DMS153 treated with DMSO at 0.1 percent for 48 hours (cell line): ENCODE measurements at regions not wholly inside any gene's neighbourhood (a gene's known extent, or its start where the extent isn't known, plus 50 kb on each side); places are given as distances from the start of the nearest gene placed in this dataset.

Experiments used
- DNase-seq: peaks from one replicate; lab custom pipeline; 2025; ENCODE audit not compliant: unreplicated experiment; lab: John Stamatoyannopoulos, UW

DNA sequence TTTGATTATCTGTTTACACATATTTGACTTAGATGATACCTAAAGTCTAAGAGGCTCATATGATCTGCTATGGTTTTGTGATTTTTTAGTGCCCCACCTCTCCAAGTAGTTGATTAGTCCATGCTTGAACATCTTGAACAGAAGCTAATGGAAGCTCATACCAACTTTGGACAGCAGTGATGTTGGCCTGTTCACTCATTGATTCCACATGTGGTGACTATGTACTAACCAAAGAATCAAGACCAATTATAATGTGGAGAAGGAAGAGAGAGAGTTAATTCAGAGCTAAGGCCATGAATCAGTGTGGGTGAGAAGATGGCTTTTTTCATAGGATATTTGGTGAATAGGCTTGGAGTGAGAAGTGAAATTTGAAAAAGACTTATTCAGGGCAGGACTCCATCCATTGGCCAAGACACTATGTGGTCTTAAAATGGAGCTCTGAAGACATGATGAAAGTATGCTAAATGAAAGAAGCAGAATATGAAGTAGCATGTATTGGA is 178.3 kb upstream of the TWIST2 start:
- no peak for DNase-seq

DNA sequence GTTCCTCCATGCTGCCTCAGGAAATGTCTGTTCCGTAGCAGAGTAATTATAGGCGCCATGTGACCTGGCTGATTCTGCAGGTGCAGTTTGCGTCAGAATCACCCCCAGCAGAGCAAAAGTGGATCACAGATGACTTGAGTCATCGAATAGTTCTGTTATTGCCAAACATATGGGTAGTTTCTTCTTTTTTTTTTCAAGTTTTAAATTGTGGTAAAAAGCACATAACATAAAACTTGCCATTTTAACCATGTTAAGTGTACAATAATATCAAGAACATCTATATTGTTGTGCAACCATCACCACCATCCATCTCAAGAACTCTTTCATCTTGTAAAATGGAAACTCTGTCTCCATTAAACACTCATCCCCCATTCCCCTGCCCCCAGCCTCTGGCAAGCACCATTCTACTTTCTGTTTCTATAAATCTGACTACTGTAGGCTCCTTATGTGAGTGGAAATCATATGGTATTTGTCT is 177.7 kb upstream of the TWIST2 start:
- DNase-seq, result no peak

GRCh38 chr2:238682536-238682935 is 165.3 kb upstream of the TWIST2 start:
- no peak for DNase-seq

GRCh38 chr2:238684362-238685326 is 163.2 kb upstream of the TWIST2 start:
- no peak for DNase-seq

DNA sequence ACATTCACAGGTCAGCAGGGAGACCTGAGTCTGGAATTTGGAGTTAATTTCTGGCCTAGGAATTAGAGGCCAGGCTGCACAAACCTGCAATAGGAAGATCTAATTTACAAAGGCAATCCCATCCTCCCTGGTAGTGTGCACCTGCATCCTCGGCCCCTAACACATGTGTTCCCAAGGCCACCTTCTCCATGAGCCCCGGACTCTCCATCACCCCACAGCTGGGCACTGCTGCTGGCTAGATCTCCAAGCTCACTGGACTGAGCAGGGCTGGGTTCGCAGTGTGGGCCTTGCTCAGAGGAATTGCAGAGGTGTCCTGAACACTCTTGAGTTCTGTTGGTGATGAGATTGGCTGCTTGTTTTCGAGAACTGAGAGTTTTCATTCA is 162.6 kb upstream of the TWIST2 start:
- DNase-seq, result no peak

- no peak for DNase-seq
These were observed 162.2 kb upstream of the TWIST2 start for GRCh38 chr2:238685713-238686112.

GRCh38 chr2:238686223-238686622 is 161.7 kb upstream of the TWIST2 start:
- DNase-seq, result no peak

- no peak for DNase-seq
These were observed 159.4 kb upstream of the TWIST2 start for GRCh38 chr2:238688193-238689153.

DNA sequence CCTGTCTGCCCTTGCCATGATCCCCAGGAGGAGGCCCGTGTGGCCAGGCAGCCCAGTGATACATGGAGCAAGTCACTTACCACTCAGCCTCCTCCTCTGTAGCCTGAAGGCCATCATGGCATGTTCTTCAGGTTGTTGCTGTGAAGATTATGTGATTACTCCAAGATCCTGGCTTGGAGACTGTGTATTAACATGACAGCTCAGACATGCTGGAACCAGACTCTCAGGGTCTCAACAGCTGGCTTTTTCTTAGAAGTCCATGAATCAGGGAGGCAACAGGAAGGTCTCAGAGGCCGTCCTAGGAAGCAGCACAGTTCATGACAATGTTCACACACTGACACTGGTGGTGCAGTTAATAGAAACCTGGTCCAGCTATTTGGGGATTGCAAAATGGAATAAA is 158.6 kb upstream of the TWIST2 start:
- DNase-seq, result no peak

DNA sequence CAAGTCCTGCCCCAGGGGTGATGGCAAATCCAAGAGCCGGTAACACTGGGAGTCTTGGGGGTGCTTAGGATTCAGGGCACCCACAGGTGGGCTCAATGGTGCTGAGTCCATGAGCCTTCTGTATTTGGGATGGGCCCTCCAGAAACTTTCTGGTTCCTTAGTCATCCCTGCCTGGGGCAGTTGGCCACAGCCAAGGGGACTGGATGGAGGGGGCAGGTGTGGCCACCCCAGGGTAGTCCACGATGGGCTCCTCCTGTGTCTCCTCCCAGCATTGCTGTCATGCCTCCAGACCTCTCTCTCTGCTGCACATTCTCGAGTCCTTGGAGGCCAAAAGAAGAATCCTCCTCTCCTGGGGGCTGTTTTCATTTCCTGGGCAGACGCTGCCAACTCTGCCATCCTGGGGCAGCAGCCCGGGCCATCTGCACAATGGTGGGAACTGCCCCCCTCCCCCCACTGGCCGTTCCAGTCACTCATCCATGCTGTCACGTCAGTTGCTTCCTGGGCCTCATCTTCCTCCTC is 158.0 kb upstream of the TWIST2 start:
- no peak for DNase-seq

GRCh38 chr2:238690511-238690910 is 157.4 kb upstream of the TWIST2 start:
- DNase-seq, result no peak

DNA sequence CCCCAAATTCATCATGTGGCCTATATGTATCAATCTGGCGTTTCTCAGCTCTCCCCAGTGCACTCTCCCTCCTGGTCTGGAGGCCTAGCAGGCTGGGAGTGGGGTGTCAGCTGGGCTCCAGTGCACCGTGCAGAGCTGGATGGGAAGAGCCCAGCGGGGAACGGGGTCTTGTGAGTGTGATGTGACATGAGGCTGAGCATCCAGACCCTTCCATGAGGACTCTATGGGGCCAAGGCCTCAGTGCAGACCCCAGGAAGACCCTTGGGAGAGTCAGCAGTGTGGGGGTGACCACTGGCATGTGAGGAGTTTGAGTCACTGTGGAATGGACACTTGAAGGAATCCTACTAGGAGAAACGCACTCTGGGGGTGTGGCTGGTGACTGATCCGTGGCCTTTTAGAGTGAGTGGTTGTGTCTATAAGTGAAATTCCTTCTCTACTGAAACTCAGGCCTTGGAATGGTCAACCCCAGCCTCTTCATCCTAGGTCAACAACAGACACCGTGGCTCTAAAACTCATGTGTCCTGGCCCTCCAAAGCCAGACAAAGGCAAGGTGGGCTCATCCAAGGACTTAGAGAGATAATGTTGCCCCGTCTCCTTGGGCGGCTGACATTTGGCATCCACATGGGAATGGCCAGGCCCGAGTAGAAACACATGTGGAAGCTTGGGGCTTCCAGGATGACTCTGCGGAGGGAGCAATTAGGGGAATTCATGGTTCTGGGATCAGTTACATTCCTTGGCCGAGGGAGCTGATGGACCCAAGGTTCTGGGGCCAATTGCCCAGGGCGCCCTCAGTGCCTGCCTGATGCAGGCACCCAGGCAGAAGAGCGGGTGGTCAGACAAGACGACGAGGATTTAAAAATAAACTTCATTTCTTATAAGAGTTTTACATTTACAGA is 156.0 kb upstream of the TWIST2 start:
- DNase-seq, result no peak

- DNase-seq, result no peak
These were observed 155.3 kb upstream of the TWIST2 start for GRCh38 chr2:238692562-238692961.

DNA sequence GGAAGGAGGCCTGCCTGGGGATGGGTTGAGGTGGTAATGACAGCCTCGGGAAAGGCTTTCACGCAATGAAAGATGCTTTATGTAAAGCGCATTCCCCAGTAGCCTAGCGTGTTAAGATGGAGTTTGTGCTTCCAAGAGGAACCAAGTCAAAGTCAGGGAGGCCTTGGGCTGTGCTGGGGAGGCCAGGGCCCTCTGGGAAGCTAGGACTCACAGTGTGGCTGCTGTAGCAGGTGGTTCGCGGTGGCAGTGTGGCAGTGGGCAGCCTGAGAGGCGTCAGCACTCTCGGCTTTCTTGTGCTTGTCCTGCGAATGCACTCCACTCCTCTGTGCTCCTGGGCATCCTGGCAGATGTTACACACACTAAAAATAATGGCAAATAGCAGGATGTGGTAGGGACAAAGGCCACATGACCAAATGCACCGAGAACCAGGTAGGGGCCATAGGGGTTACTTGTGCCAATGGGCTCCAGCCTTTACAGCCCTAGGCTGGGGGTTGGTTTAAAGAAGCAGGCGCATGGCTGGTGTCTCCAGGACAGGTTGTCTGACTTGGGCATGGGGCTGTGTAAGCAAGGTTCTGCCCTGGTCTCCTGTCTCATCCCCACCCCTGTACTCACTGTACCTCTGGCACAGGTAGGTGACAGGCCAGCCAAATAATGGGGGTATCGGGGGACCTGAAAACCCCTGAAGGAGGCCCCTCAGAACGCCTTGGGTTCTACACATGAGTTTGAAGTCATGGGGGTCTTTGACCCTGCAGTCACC is 154.4 kb upstream of the TWIST2 start:
- no peak for DNase-seq

- no peak for DNase-seq
These were observed 153.6 kb upstream of the TWIST2 start for GRCh38 chr2:238694136-238694755.

- no peak for DNase-seq
These were observed 153.0 kb upstream of the TWIST2 start for GRCh38 chr2:238694922-238695321.

- no peak for DNase-seq
These were observed 152.3 kb upstream of the TWIST2 start for GRCh38 chr2:238695538-238695937.

- DNase-seq, result no peak
These were observed 151.6 kb upstream of the TWIST2 start for GRCh38 chr2:238696331-238696730.

GRCh38 chr2:238696786-238697185 is 151.1 kb upstream of the TWIST2 start:
- no peak for DNase-seq
